Large intestine (tissue), 3 donors: ENCODE measurements at regions not wholly inside any gene's neighbourhood (a gene's known extent, or its start where the extent isn't known, plus 50 kb on each side); places are given as distances from the start of the nearest gene placed in this dataset.

ENCODE experiments used
- DNase-seq, 2 donors: peaks; one replicate each; pipeline versions ENCODE4 v3.0.0 to v3.0.0-alpha.2; 2013
- H3K27ac ChIP-seq: one replicate; pipeline ENCODE4 v1.5.1; 2013; ENCODE audit warnings: low read length
- H3K27me3 ChIP-seq: 2 replicates; pipeline ENCODE4 v1.6.1; 2013; ENCODE audit warnings: low read length; ENCODE audit not compliant: control insufficient read depth, insufficient read depth
- H3K36me3 ChIP-seq: 2 replicates; pipeline ENCODE4 v1.6.1; 2013; ENCODE audit warnings: low read length; ENCODE audit not compliant: control insufficient read depth, insufficient read depth
- H3K4me1 ChIP-seq: one replicate; pipeline ENCODE4 v1.6.1; 2013; ENCODE audit warnings: low read length; ENCODE audit not compliant: control insufficient read depth, insufficient read depth
- H3K4me3 ChIP-seq: one replicate; pipeline ENCODE4 v1.5.1; 2013; ENCODE audit warnings: low read length
- H3K9me3 ChIP-seq: one replicate; pipeline ENCODE4 v1.6.1; 2013; ENCODE audit warnings: mild to moderate bottlenecking, low read depth, low read length, moderate library complexity; ENCODE audit not compliant: control insufficient read depth
- WGBS: methylation state at CpG from one replicate; pipeline ENCODE4 v1.1.5; 2013; ENCODE audit warnings: low lambda C conversion rate; ENCODE audit not compliant: insufficient coverage; 5-methylcytosine and 5-hydroxymethylcytosine counted together

GRCh38 chr3:139778682-139779233 is 101.0 kb upstream of the NMNAT3 start:
- Histone ChIP-seq H3K4me3 (no peak overlapping the region), H3K4me1 (no peaks in the 10 kb centered on the region), H3K27ac (no peak overlapping the region), H3K27me3 (peaks cover 4% of the 10 kb centered on the region), H3K36me3 (no peaks in the 10 kb centered on the region), H3K9me3 (no peaks in the 10 kb centered on the region)
- WGBS: 60% methylated on average over 1 of the region's 10 CpGs
- DNase-seq: no peak

DNA sequence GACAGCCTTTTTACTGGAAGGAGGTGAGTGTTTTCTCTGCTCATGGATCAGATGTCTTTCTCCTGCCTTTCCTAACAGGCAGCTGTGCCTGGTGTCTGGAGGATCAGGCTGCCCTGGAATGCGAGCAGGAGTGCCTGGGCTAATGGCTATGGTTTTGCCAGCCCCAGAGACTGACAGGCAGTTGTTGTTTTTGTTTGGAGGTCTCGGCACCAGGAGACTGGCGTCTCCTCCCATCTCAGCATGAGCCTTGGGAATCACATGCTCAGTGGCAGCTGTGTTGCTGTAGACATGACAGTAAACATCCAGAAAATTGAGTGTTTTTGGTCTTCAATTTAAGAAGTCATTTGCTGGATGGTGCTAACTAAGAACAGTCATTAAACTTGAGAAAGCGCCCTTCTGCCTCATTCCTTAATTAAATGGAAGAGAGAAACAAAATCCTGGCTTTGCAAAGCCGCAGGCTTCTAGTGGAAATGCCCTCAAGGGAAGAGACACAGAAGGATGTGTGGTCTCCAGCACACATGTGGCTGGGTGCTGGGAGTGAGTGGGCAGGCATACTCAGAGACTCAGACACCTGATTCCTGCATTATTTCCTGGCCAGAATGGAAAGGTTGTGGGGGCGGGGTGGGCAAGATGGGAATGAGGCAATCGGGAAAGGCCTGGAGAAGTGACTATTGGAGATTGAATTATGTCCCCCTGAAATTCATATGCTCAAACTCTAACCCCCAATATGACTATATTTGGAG is 97.0 kb upstream of the NMNAT3 start:
- Histone ChIP-seq H3K4me1 (no peaks in the 10 kb centered on the region), H3K27ac (no peak overlapping the region), H3K4me3 (no peak overlapping the region), H3K27me3 (peaks cover 4% of the 10 kb centered on the region), H3K36me3 (no peaks in the 10 kb centered on the region), H3K9me3 (no peaks in the 10 kb centered on the region)
- WGBS: 82% methylated on average over 3 of the region's 7 CpGs
- peak; percentile 4 to 6 for DNase-seq

GRCh38 chr3:139772539-139773500 is 95.0 kb upstream of the NMNAT3 start:
- no peak for DNase-seq
- no peak overlapping the region for H3K4me3 ChIP-seq
- H3K36me3 ChIP-seq: no peaks in the 10 kb centered on the region
- H3K27me3 ChIP-seq: no peaks in the 10 kb centered on the region
- H3K9me3 ChIP-seq: no peaks in the 10 kb centered on the region
- H3K27ac ChIP-seq: no peak overlapping the region
- 80% methylated on average over 1 of the region's 7 CpGs for WGBS
- H3K4me1 ChIP-seq: no peaks in the 10 kb centered on the region

- Histone ChIP-seq H3K4me1 (no peaks in the 10 kb centered on the region), H3K36me3 (no peaks in the 10 kb centered on the region), H3K4me3 (no peak overlapping the region), H3K27me3 (no peaks in the 10 kb centered on the region), H3K27ac (no peak overlapping the region), H3K9me3 (no peaks in the 10 kb centered on the region)
- no peak for DNase-seq
- no CpG with 5 or more reads among the region's 2 CpGs for WGBS
These were observed 93.6 kb upstream of the NMNAT3 start for GRCh38 chr3:139771331-139771730.

DNA sequence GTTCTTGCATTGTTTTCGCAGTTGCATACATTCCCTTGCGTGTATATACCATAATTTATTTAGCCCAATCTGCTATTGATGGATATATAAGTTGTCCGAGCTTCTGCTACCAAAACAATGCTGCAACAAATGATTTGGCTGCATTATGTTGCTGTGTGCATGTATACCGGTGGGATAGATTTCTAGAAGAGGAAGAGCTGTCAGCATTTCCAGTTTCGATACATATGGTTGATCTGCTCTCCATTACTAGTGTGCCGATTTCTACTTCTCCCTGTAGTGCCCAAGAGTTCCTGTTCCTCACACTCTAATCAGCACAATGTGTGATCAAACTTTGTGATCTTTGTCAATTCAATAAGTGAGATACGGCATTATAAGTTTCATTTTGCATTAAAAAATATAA is 92.8 kb upstream of the NMNAT3 start:
- Histone ChIP-seq H3K4me1 (no peaks in the 10 kb centered on the region), H3K36me3 (no peaks in the 10 kb centered on the region), H3K27ac (no peak overlapping the region), H3K9me3 (no peaks in the 10 kb centered on the region), H3K27me3 (no peaks in the 10 kb centered on the region), H3K4me3 (no peak overlapping the region)
- no CpG with 5 or more reads among the region's 7 CpGs for WGBS
- no peak for DNase-seq

DNA sequence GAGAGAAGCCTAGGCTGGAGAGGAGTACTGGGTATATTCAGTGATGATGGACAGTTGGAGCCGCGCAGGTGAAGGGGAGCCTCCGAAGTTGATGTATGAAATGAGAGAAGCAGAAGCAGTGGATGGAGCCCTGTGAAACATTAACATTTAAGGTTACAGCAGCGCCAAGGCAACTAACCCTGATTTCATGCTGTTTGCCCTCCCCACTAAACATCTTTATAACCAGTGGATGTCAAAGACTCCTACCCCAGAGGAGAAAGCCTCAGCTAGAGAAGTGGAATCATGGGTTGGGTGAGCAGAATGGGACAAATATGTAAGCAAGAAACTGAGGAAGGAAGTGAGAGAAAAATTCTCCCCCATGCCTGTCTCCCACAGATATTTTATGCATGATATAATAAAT is 92.0 kb upstream of the NMNAT3 start:
- H3K9me3 ChIP-seq: no peaks in the 10 kb centered on the region
- no peak for DNase-seq
- WGBS: no CpG with 5 or more reads among the region's 4 CpGs
- H3K27me3 ChIP-seq: no peaks in the 10 kb centered on the region
- no peak overlapping the region for H3K27ac ChIP-seq
- H3K4me1 ChIP-seq: no peaks in the 10 kb centered on the region
- H3K4me3 ChIP-seq: no peak overlapping the region
- H3K36me3 ChIP-seq: no peaks in the 10 kb centered on the region

GRCh38 chr3:139764936-139765335 is 87.2 kb upstream of the NMNAT3 start:
- Histone ChIP-seq H3K27ac (no peak overlapping the region), H3K4me1 (no peaks in the 10 kb centered on the region), H3K27me3 (no peaks in the 10 kb centered on the region), H3K4me3 (no peak overlapping the region), H3K9me3 (no peaks in the 10 kb centered on the region), H3K36me3 (no peaks in the 10 kb centered on the region)
- WGBS: 83% methylated on average over 1 of the region's 3 CpGs
- DNase-seq: no peak

DNA sequence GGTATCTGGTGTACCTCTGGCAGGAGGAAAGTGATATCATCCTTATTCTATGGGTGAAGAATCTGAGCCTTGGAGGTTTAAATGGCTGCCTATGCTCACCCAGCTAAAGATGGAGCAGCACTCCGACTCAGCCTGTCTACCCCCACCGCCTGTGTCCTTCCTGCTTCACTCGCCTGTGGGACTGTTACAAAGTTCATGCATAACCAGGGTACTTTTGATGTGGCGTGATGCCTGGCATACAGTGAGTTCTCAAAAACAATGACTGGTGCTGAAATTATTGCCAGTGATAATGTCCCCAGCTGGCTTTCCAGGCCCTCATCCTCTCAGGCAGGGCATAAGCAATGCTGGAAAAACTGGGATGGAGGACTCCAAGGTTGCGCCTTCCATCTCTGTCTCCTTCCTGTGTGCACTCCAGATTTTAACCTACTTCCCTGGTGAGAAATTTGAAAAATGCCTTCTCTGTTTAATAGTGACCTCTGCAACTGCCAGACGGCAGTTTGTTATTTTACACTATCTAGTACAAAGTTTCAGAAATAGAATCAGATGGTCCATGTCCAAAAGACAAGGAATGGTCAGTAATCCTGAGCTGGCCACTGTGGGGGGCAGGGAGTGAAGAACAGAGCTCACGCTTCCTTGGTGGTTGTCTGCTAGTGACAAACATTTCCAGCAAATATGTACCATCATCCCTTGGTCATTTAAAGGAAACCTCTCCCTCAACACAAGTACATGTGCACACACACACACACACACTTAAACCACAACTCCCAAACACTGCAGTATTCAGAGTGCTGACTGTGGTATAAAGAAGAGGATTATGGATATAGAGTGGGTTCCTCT is 86.5 kb upstream of the NMNAT3 start:
- H3K9me3 ChIP-seq: no peaks in the 10 kb centered on the region
- no peak for DNase-seq
- no peaks in the 10 kb centered on the region for H3K27me3 ChIP-seq
- no peak overlapping the region for H3K27ac ChIP-seq
- no peaks in the 10 kb centered on the region for H3K4me1 ChIP-seq
- H3K4me3 ChIP-seq: no peak overlapping the region
- H3K36me3 ChIP-seq: no peaks in the 10 kb centered on the region
- WGBS: no CpG with 5 or more reads among the region's 7 CpGs

DNA sequence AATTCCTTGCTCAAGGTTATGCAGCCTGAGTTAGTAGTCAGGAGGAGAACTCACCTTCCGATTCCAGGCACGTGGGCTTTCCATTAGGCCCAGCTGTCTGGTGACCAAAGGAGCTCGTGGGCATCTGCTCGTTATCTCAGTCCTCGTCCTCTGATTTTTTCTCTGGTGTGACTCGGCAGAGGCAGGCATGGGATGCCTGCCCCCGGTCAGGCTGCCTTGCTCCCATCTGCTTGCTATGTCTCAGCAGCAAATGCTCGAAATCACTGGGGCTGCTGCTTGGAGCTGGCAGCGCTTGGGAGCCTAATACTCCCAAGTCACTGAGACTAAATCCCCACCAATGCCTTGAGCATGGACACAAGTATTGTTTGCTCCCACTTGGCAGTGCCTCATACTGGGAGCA is 84.5 kb upstream of the NMNAT3 start:
- DNase-seq: no peak
- H3K27me3 ChIP-seq: no peaks in the 10 kb centered on the region
- no peaks in the 10 kb centered on the region for H3K4me1 ChIP-seq
- no peak overlapping the region for H3K4me3 ChIP-seq
- no peak overlapping the region for H3K27ac ChIP-seq
- H3K36me3 ChIP-seq: no peaks in the 10 kb centered on the region
- no CpG with 5 or more reads among the region's 9 CpGs for whole genome bisulfite sequencing
- no peaks in the 10 kb centered on the region for H3K9me3 ChIP-seq

DNA sequence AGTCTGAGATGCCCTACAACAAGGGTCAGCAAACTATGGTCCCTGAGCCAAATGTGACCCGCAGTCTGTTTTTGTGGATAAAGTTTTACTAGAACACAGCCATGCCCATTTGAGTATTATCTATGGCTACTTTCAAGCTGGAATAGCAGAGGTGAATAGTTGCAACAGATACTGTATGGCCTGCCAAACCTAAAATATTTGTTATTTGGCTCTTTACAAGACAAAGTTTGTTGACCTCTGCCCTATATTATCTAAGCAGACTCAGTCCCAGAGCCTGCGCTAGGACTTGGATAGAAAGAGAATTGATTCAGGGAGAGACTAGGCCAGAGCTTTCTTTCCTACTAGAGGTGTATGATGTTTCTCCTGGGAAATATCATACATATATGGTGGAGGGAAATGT is 81.7 kb upstream of the NMNAT3 start:
- DNase-seq: no peak
- H3K27ac ChIP-seq: no peak overlapping the region
- H3K27me3 ChIP-seq: no peaks in the 10 kb centered on the region
- no peaks in the 10 kb centered on the region for H3K36me3 ChIP-seq
- WGBS: no CpG with 5 or more reads among the region's 2 CpGs
- no peak overlapping the region for H3K4me3 ChIP-seq
- no peaks in the 10 kb centered on the region for H3K9me3 ChIP-seq
- H3K4me1 ChIP-seq: no peaks in the 10 kb centered on the region
